M059J (cell line): ENCODE measurements at regions not wholly inside any gene's neighbourhood (a gene's known extent, or its start where the extent isn't known, plus 50 kb on each side); places are given as distances from the start of the nearest gene placed in this dataset.

Source experiments
- DNase-seq: peaks from one replicate; pipeline ENCODE4 v3.0.0-alpha.2; 2012; ENCODE audit warnings: low read depth

DNA sequence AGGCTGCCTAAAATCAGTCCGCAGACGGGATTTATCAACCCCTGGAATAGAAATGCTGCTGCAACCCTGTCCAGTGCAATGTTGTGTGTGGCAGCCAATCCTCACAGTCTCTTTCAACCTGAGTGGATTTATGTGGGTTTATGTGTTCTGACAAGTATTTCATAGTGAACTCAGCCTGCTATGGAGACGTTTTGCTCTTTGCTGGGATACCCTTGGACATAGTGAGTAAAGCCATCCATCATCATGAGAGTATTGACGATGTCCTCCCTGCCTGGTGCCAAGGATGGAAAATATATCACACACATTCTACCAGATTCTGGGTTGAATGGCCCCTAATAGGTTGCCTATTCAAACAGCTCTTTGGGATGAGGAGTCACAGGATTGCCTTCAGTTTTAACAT lies 219.1 kb downstream of the SOCS6 start:
- DNase-seq: no peak

DNA sequence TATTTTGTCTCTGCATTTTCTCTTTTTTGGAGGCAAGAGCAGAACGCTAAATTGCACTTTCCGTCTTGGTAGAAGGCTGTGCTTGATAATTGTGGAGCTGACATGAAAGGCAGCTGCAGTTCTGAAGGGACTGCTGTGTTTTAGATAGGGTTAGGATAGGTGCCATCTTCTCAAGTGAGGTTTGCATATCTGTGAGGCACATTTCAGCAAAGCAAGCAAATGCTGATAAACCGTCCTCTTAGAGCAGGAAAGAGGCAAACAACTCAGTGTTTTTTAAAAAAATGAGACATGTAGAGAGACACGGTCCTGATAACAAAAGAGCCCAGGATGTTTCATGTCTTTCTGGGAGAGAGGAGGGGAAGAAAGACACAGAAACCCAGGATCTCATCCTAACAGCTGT lies 217.7 kb downstream of the SOCS6 start:
- no peak for DNase-seq

DNA sequence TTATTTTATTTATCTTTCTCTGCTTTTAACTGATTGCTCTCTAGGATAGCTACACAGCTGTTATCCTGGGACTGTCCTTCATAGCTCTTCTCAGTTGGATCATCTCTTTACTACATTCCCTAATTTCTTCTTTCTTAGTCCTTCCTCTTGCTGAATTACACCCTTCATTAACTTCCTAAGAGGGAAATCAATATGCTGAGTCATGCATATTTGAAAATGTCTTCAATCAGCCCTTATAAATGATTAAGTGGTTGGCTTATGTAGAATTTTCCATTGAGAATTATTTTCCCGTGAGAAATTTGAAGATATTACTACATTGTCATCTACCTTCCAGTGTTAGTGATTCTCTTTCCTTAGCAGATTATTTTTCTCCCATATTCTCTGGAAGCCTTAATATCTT lies 214.2 kb downstream of the SOCS6 start:
- DNase-seq: no peak

DNA sequence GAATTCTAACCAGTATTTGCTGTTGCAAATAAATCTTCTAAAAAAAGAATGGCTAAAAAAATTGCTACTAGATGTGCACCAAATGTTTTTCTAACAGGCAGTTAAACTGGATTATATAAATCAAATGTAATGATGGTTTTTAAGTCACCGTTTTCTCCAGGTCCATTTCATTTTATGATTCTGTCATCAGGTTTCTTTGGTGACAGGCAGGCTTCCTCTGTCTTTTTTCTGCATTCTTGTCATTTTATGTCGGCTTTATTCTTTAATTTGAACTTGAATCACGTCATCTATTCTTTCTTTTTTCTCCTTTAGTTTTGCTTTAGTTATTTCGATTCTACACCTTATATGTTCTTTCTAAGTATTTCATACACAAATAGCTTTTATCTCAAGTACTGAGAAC lies 212.5 kb downstream of the SOCS6 start:
- DNase-seq: no peak

DNA sequence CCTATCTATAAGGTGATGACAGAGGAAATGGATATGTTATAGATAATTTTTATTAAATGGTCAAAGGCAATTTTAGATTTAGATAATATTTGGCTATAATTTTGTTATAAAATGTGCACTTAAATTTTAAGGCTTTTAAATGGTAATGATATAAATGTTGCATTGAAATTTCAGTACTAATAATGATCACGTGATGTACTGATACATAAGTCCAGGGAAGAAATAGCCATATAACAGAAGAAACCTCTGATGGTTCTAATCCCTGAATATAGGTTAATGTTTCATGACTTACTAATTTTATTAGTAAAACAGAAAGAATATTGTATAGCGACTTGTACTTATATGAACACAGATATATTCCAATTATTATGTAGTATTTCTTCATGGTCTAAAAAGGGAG lies 211.9 kb downstream of the SOCS6 start:
- DNase-seq: no peak

DNA sequence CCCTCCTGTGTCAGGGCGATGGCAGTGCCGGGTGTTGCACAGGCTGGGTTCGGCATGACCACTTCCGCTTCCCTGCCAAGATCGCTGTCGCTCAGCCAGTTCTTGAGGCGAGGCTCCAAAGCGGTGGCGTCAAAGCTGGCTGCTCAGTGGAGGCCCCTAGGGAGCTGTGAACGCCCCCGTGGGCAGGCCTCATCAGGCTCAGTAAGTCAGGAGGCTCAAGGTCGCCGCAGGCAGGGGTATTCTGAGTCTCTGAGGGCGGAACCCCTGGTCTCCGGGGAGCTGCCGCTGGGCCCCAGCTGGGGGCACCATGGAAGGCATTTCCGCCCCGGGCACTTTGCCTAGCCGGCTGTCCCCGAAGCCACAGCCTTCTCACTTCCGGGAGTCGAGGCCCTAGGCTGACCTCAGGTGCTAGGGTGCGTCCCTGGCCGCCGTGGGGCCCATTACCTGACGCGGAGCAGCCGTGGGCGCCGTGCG lies 210.4 kb downstream of the SOCS6 start:
- DNase-seq: peak; percentile 13

DNA sequence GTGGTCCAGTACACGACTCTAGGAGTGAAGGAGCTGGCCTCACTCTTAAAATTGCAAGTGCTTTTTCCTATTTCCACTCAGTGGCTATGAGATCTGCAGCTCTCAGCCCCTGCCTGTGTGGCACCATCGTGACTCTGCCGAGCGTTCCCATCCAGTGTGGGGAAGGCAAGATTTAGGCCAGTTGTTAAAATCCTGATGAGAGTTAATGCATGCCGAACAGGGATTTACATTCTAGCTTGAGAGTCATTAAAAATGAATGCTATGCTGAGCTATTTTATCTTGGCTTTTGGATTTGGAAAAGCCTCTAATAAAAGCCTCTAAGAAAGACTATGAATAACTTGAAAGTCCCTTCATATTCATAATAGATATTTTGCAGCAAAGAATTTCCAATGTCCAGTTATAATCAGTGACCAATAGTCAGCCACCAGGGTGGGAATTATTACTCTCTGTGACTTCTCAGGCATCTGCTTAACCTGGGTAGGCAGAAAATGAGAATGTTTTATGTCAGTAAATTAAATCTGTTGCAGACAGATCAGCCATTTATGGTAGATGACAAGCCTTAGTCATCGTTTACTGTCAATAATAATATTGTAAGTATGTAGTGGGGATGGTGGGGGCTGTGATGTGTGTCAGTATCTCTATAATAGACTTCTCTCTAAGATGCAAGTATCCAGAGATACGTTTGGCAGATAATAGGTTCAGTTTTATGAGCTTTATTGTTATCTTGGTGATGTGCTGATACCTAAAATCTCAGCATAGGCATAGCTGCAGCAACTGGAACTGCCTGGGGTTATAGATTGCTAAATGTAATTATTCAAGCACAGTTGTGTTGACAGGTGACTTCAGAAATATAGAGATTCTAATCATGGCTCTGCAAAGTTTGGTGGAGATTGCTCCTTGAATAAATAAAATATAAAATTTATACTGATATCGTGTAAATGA lies 207.8 kb downstream of the SOCS6 start:
- no peak for DNase-seq

DNA sequence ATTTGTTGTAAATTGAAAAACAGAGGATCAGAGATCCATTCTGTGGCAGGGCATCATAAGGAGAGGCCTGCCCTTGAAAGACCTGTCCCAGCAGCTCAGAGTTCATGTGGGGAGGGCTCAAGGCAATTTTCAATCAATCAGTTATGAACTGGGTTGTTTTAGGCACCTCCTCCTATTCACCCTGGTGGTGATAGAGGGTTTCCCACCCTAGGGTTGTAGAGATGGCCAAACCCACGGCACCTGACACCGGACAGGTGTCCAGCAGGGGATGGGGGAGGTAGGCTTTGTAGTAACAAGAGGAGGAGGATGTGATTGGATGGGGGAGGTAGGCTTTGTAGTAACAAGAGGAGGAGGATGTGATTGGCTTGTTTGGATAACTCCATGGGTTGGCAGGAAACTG lies 205.7 kb downstream of the SOCS6 start:
- no peak for DNase-seq

DNA sequence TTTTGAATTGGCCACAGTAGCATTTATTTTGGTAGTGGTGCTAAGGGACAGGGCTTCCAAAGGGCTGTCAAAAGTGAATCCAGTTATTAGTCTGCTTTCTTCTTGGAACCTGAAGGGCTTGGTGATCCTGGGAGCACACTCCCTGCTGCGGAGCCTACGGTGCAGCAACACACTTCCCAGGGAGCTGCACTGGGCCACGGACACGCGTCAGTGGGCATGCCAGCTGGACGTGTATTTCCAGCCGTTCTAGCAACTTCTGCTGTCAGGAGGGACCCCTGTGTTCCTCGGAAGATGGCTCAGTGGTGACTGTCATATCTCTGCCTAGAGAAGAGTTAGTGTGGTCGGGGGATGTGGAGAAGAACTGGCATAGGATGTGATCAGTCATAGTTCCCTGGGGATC lies 204.6 kb downstream of the SOCS6 start:
- DNase-seq: no peak

DNA sequence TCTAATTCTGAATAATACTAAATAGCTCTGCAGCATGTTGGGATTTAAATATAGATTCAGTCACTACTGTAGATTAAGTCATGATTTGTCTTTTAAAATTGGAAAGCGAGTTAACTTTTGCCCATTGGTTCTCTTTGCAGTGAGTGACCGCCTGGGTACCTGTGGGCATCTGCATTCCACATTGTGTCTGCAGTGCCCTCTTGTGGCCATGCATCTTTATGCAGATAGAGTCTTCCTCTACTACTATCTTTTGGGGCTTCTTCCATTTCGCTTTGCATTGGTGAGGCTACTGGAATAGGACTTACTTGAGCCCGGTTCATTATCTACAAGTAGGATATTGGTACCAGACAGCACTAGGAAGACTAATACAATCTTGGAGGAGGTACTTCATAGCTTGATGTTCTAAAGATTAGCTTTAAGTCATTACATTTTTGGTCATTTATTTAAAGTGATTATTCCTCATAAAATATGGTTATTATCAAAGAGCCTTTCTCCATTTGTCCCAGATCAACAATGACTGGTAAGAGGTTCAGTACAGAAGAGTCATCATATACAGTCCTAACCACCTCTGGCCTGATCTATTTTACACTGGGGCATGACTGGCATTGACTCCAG lies 203.0 kb downstream of the SOCS6 start:
- peak; percentile 65 for DNase-seq

DNA sequence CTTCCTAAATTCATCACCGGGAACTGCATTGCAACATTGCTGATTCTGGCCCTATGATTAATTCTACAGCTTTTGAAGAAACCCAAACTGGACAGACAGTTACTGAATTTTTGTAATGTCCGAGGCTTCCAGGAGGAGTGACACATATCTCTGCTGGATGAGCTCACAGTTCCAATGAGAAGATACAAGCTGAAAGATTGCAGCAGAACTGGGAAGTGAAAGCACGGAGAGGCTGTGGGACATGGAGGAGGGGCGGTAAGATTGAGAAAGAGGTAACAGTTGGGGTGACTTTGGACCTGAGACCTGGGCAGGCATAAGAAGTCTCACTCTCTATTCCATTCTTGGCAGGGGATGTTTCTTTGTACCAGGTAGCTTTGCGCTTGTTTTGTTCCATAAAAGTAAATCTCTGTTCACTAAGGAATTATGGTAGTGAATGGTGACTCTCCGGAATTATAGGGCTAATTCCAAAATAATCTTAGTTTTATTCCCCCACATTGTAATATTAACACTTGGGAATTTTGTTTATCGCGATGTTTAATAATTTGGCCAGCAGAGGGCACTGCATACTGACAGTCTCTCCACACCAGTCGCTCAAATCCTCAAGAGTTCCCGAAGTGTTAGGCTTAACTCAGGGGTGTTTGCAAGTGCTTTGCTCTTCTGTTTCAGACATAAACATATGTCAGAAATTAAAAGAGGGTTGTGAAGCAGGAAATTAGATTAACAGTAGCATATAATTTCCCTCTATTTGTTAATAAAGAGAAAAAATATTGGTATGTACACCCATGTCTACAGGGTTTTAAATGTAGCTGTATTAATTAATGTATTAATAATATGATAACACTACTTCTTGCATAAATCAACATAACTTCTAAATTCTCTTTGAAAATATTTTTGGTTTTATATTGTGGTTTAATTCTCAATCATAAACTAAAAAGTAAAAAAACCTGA lies 201.4 kb downstream of the SOCS6 start:
- DNase-seq: peak; percentile 51

DNA sequence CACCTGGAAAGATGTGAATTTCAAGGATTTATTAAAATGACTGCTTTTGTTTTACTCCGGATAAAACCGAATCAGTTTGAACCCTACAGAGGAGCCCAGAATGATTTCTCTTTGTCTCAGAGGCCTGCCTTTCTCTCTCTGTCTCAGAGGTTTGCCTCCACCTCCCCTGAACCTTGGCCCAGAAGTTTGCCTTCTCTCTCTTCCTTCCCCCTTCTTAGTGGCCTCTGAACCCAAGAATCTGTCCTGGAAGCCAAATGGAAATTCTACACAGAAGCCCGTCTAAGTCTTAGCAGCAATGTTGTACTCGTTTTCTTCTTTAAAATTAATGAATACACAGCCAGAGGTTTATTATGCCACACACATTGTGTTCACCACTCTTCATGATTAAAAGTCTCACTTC lies 200.7 kb downstream of the SOCS6 start:
- no peak for DNase-seq

DNA sequence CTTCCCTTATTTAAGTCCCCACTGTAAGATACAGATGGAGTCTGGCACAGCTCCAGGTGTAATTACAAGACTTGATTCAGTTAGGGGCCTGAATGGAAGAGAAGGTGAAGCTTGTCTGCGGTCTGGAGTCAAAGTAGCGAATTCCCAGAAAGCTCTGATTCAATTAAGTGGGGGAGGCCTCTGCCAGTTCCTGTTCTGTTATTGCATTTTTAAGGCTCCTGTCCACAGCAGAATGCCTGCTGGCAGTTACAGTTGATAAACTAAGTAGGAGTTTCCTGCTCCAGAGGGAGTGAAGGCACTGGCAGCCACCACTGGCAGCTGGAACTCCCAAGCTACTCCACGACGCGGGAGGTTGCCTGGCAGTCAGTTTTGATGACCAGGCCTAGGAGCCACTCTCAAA lies 181.1 kb downstream of the SOCS6 start:
- DNase-seq: peak; percentile 35

DNA sequence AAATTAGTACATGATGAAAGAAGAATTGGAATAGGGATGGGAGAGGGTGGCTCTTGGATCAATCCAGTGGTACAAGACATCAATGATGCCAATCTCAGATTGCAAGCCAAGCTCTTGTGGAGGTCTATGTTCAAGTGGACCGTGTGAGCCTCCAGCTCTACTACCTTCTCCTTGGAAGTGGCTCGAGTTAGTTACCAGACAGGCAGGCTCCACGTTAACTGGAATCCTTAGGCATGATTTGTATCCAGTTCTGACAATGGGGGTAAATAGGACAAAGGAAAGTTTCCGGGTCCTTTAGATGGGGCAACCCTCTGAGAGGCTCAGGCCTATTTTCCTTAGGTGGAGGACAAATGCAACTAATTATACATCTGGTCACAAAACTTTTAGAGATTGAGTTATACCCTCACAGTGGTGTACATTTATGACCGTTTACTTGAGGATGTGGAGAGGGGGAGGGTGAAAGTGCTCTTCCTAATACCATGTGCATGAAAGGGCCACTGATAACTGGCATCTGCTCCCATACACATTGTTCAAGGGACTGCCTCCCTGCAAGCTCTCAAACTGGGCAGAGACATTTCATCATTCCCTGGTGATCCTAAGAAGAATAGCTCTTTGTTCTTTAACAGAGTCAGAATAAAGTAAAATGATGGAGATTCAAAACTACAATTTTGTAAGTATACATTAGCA lies 180.2 kb downstream of the SOCS6 start:
- DNase-seq: no peak

DNA sequence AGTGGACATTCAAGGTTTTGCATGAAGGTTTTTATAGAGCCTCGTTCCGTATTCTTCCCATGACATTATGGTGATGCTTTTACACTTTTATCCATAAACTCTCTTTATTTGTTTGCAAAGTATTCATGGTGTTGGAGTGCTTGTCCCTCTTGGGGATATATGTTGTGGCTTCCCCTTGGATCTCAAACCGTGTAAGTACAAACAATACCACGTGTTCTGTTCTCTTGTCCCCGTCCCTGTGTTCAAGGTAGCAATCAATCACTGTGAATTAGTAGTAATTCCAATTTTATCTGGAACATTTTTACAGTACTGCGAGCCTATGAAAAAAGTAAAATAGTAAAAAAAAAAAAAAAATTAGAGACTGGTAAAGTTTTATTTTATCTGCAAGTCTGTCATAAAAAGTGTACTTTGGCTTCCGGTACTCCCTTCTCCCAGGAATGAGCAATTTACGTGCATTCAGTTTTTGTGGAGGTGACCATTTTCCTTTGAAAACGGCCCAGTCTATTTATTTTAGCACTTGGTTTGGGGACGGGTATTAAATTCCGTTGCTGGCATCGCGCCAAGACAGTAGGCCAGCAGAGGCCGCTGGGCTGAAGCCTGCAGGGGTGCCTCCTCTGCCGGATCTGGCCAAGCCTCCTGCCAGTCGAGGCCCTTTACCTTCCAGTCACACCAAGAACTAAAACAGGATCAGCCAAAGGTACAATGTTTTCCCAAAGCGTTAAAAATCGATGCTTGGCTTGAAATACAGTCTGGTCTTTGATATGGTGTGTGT lies 175.7 kb downstream of the SOCS6 start:
- peak; percentile 76 for DNase-seq

DNA sequence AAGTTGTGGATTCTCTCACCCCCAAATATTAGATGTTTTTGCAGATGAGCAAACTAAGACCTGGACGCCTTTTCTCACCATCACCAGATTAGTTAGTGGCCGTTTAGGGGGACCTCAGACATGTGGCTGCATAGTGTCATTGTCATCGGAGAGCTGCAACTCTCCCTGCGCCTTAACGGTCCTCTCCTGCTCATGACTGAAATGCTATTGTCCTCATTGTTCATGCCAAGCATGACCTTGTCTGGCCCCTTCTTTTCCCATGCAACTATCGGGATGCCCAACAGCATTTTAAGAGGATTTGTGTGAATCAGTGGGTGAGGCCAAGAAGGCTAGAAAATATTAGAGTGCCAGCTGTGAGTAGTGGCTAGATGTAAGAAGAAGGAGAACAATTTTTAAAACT lies 174.2 kb downstream of the SOCS6 start:
- no peak for DNase-seq

DNA sequence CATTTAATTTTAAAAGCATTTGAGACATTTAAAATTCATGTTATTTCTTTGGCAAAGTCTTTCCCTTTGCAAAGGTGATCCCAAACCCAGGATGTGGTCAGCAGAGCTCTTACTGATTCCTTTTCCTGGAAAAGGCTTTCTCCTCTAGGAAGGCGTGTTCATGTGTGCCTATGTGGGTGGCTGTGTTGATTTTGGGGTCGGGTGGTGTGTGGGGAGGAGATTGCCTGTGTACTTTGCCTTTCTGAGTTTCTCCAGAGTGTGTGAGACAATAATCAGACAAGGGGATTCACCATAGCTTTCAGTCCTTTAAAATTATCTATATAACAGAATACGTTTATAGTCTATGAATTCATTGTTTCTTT lies 173.2 kb downstream of the SOCS6 start:
- DNase-seq: no peak

DNA sequence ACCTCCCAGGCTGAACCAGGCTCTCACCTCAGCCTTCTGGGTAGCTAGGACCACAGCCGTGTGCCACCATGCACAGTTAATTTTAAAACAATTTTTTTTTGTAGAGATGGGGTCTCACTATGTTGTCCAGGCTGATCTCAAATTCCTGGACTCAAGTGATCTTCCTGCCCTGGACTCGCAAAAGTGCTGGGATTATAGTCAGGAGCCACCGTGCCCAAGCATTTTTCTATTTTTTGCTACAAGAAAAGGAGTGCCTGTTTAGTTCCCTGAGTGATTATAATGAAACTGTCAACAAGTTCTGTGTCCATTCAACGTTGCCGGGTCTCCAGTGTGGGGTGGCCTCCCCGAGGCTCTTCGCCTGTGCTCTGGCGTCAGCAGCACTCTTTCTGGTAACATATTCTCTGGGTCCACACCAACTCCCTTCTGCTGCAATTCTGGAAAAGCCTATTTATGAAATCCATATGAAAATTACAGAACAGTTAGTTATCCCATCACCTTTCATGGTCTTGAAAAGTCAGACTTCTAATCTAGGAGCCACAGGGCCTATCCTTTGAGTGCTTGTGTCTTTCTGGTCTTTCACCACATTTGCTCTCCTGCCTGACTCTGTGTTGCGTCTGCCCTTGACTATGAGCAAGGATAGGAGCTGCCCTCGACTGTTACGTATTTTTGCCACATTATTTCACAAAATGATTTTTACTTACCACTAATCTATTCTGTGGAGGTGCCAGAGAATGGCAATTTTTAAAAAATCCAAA lies 172.7 kb downstream of the SOCS6 start:
- no peak for DNase-seq

DNA sequence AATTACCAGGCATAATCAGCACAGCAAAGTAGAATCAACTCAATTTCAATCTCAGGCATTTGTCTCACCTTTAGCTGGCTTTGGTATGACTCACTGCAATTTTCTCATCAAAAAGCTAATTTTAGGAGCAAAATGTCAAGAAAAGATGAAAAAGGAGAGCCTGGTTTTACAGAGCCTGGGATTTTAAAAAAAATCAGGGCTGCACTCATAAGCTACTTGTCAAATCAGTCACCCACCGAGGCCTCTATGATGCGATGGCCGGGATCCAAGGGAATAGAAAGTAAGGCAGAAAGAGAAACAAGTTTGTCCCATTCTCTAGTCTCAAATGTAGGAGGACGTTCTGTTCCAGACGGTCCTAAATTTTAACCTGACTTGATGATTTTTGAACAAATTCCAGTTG lies 170.9 kb downstream of the SOCS6 start:
- no peak for DNase-seq

DNA sequence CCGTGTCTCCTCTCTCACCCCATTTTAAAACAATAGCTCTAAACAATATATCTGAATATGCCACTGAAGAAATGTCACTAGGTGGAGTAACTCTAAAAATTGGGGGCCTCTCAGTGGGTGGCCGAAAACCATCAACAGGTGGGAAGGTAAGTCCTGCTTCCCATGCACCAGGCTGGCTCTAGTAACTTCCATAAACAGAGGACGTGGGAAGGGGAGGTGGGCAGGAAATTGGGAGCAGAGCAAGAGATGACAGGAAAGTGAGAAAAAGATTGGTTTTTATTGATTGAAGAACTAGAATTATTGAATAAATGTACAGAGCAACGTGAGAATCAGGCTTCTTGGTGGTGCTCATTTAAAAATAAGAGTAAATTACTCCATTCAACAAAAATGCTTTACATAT lies 170.4 kb downstream of the SOCS6 start:
- DNase-seq: no peak
